ENCODE measurements at regions not wholly inside any gene's neighbourhood (a gene's known extent, or its start where the extent isn't known, plus 50 kb on each side); places are given as distances from the start of the nearest gene placed in this dataset.

- TF ChIP-seq, protein P1, sequence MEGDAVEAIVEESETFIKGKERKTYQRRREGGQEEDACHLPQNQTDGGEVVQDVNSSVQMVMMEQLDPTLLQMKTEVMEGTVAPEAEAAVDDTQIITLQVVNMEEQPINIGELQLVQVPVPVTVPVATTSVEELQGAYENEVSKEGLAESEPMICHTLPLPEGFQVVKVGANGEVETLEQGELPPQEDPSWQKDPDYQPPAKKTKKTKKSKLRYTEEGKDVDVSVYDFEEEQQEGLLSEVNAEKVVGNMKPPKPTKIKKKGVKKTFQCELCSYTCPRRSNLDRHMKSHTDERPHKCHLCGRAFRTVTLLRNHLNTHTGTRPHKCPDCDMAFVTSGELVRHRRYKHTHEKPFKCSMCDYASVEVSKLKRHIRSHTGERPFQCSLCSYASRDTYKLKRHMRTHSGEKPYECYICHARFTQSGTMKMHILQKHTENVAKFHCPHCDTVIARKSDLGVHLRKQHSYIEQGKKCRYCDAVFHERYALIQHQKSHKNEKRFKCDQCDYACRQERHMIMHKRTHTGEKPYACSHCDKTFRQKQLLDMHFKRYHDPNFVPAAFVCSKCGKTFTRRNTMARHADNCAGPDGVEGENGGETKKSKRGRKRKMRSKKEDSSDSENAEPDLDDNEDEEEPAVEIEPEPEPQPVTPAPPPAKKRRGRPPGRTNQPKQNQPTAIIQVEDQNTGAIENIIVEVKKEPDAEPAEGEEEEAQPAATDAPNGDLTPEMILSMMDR (IDR thresholded peaks at IDR 0.05) = no peak
- TF ChIP-seq POLR2A (IDR thresholded peaks at IDR 0.05) = no peak
Observed at GRCh38 chr10:49242604-49243003, 54.4 kb upstream of the TMEM273 start.
